CD4-positive, alpha-beta T cell (primary cell): ENCODE measurements at regions not wholly inside any gene's neighbourhood (a gene's known extent, or its start where the extent isn't known, plus 50 kb on each side); places are given as distances from the start of the nearest gene placed in this dataset.

ENCODE experiments used
- ATAC-seq: fragments of 200-7000 bp; cut with Tn5 transposase; one replicate; pipeline ENCODE4 v1.10.0; 2022; ENCODE audit warnings: mild to moderate bottlenecking; ENCODE audit not compliant: poor library complexity
- CTCF ChIA-PET: fragments of 350-600 bp; sonication (Branson Sonifier 250); formaldehyde crosslinking; loops from one replicate; lab custom pipeline; 2021; ENCODE audit warnings: antibody characterized with exemption, inconsistent platforms; lab: Charles Lee
- POLR2A ChIA-PET: fragments of 350-600 bp; sonication (Branson Sonifier 250); formaldehyde crosslinking; loops from one replicate; lab custom pipeline; 2021; ENCODE audit warnings: antibody characterized with exemption, inconsistent platforms; lab: Charles Lee
- DNase-seq, 14 experiments: peaks; one replicate each; pipeline ENCODE4 v3.0.0-alpha.2; 2013 to 2020; ENCODE audit warnings: mixed read lengths in 2 of 14
- H3K27ac ChIP-seq, 2 donors: one replicate each; pipeline versions ENCODE4 v1.5.1 to v1.7.0; 2013; ENCODE audit warnings: low read length in 2 of 2, low read depth in 1 of 2, mild to moderate bottlenecking in 1 of 2
- H3K27me3 ChIP-seq, 2 experiments: 1 replicate in 1 of 2; 2 replicates in 1 of 2; pipeline versions ENCODE4 v1.6.1 to v1.7.0; 2013; ENCODE audit warnings: low read length in 2 of 2, control low read depth in 1 of 2, mild to moderate bottlenecking in 1 of 2, moderate library complexity in 1 of 2; ENCODE audit not compliant: insufficient read depth in 2 of 2, control insufficient read depth in 1 of 2
- H3K36me3 ChIP-seq: one replicate; pipeline ENCODE4 v1.6.1; 2013; ENCODE audit warnings: low read length, control low read depth; ENCODE audit not compliant: insufficient read depth
- H3K4me1 ChIP-seq: one replicate; pipeline ENCODE4 v1.6.1; 2013; ENCODE audit warnings: low read length, control low read depth; ENCODE audit not compliant: insufficient read depth
- H3K4me3 ChIP-seq: one replicate; pipeline ENCODE4 v1.5.1; 2013; ENCODE audit warnings: mild to moderate bottlenecking, low read length, moderate library complexity
- H3K9me3 ChIP-seq, 2 experiments: 1 replicate in 1 of 2; 2 replicates in 1 of 2; pipeline versions ENCODE4 v1.6.1 to v1.7.0; 2013; ENCODE audit warnings: low read length in 2 of 2, mild to moderate bottlenecking in 2 of 2, control low read depth in 1 of 2, moderate library complexity in 1 of 2; ENCODE audit not compliant: control insufficient read depth in 1 of 2, insufficient read depth in 1 of 2
- H3K27ac Mint-ChIP-seq: one replicate; pipeline ENCODE4 v1.8.0; 2020; ENCODE audit warnings: mixed read lengths
- H3K27me3 Mint-ChIP-seq: one replicate; pipeline ENCODE4 v1.8.0; 2021; ENCODE audit warnings: mixed read lengths
- H3K36me3 Mint-ChIP-seq: one replicate; pipeline ENCODE4 v1.8.0; 2021; ENCODE audit warnings: low read depth, mixed read lengths
- H3K4me1 Mint-ChIP-seq: one replicate; pipeline ENCODE4 v1.8.0; 2021; ENCODE audit warnings: low read depth, mixed read lengths
- H3K4me3 Mint-ChIP-seq: one replicate; pipeline ENCODE4 v1.8.0; 2020; ENCODE audit warnings: mild to moderate bottlenecking, mixed read lengths
- H3K9me3 Mint-ChIP-seq: one replicate; pipeline ENCODE4 v1.8.0; 2020; ENCODE audit warnings: mixed read lengths
- CTCF ChIP-seq: fragments of 200-600 bp; IDR thresholded peaks from one replicate; pipeline ENCODE4 v1.8.0; 2022; ENCODE audit warnings: antibody characterized with exemption, mild to moderate bottlenecking
- intact Hi-C, 2 experiments: fragments of 100-400 bp; cut with DNase I in 1 of 2; cut with micrococcal nuclease in 1 of 2; formaldehyde crosslinking; loops; one replicate each; pipeline versions ENCODE4 v1.15.1 to v1.9.0; 2023 to 2025; cut with DNase I, micrococcal nuclease

GRCh38 chr13:54775501-54776191, 1747.0 kb downstream of the OLFM4 start:
- DNase-seq = no peak
- Histone ChIP-seq H3K4me1 (no peaks in the 10 kb centered on the region), H3K36me3 (no peaks in the 10 kb centered on the region), H3K27me3 (no peaks in the 10 kb centered on the region), H3K4me3 (no peak overlapping the region), H3K9me3 (peaks cover 0 to 14% of the 10 kb centered on the region in 2 experiments), H3K27ac (no peak overlapping the region)
- no peak for TF ChIP-seq CTCF
- no peaks in the 10 kb centered on the region for H3K27me3 Mint-ChIP-seq
- H3K36me3 Mint-ChIP-seq = no peaks in the 10 kb centered on the region
- intact Hi-C loops = no loop called here
- ATAC-seq = no peak
- H3K27ac Mint-ChIP-seq = no peak overlapping the region
- H3K4me1 Mint-ChIP-seq = no peaks in the 10 kb centered on the region
- ChIA-PET CTCF (no interaction called here), POLR2A (no interaction called here)
- peaks cover 6% of the 10 kb centered on the region for H3K9me3 Mint-ChIP-seq
- H3K4me3 Mint-ChIP-seq = no peak overlapping the region

GRCh38 chr13:54787754-54788153, 1759.1 kb downstream of the OLFM4 start:
- no peak for TF ChIP-seq CTCF
- Mint-ChIP-seq H3K36me3 (no peaks in the 10 kb centered on the region), H3K27ac (no peak overlapping the region)

GRCh38 chr13:54799621-54800226, 1771.1 kb downstream of the OLFM4 start:
- H3K4me1 Mint-ChIP-seq = no peaks in the 10 kb centered on the region
- H3K4me3 ChIP-seq = no peak overlapping the region
- ChIA-PET CTCF (no interaction called here), POLR2A (no interaction called here)
- no peak overlapping the region for H3K4me3 Mint-ChIP-seq
- H3K27me3 ChIP-seq = no peaks in the 10 kb centered on the region
- peaks cover 0 to 12% of the 10 kb centered on the region in 2 experiments for H3K9me3 ChIP-seq
- H3K27ac Mint-ChIP-seq = no peak overlapping the region
- TF ChIP-seq CTCF = no peak
- H3K27ac ChIP-seq = no peak overlapping the region
- H3K9me3 Mint-ChIP-seq = peaks cover 5% of the 10 kb centered on the region
- no peaks in the 10 kb centered on the region for H3K36me3 ChIP-seq
- no peaks in the 10 kb centered on the region for H3K27me3 Mint-ChIP-seq
- DNase-seq = no peak
- intact Hi-C loops = no loop called here
- ATAC-seq = no peak
- no peaks in the 10 kb centered on the region for H3K4me1 ChIP-seq
- H3K36me3 Mint-ChIP-seq = no peaks in the 10 kb centered on the region

More at GRCh38 chr13:54787754-54788153, 1759.1 kb downstream of the OLFM4 start:
- ChIA-PET POLR2A (no interaction called here), CTCF (no interaction called here)
- ATAC-seq (no peak), DNase-seq (no peak)
- H3K4me1 Mint-ChIP-seq = no peaks in the 10 kb centered on the region
- Histone ChIP-seq H3K36me3 (no peaks in the 10 kb centered on the region), H3K27me3 (no peaks in the 10 kb centered on the region), H3K4me1 (no peaks in the 10 kb centered on the region), H3K9me3 (peaks cover 0 to 6% of the 10 kb centered on the region in 2 experiments), H3K4me3 (no peak overlapping the region), H3K27ac (no peak overlapping the region)
- no peak overlapping the region for H3K4me3 Mint-ChIP-seq
- no peaks in the 10 kb centered on the region for H3K27me3 Mint-ChIP-seq
- peaks cover 12% of the 10 kb centered on the region for H3K9me3 Mint-ChIP-seq
- intact Hi-C loops = no loop called here
